Jurkat, Clone E6-1 (cell line): ENCODE measurements at regions not wholly inside any gene's neighbourhood (a gene's known extent, or its start where the extent isn't known, plus 50 kb on each side); places are given as distances from the start of the nearest gene placed in this dataset.

ENCODE experiments used
- DNase-seq: peaks from one replicate; pipeline ENCODE4 v3.0.0-alpha.2; 2011; ENCODE audit warnings: low read depth, low spot score
- H3K4me3 ChIP-seq: 2 replicates; pipeline ENCODE4 v1.5.1; 2011; ENCODE audit warnings: mild to moderate bottlenecking, low read length, control low read depth, moderate library complexity

- H3K4me3 ChIP-seq: no peak overlapping the region
- DNase-seq: no peak
Measured at GRCh38 chr20:39638731-39639130, 676.6 kb downstream of the DHX35 start.

DNA sequence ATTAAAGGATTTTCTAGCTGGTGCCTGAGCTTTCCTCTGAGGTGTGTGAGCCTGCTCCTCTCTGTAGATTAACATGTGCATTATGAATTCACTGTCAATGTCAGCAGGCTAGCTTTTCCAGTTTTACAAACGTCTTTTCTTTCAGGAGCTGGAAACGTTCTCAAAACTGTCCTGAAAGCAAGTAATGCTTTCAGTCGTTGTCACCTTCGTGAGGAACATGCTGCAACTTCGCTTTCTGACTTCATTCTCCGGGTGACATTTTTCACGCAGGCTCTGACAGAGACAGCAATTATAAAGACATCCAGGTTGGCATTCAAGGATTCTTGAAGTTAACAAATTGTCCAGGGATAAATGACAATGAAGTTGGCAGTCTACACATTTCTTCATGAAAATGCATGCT is 671.5 kb downstream of the DHX35 start:
- H3K4me3 ChIP-seq: no peak overlapping the region
- DNase-seq: no peak

DNA sequence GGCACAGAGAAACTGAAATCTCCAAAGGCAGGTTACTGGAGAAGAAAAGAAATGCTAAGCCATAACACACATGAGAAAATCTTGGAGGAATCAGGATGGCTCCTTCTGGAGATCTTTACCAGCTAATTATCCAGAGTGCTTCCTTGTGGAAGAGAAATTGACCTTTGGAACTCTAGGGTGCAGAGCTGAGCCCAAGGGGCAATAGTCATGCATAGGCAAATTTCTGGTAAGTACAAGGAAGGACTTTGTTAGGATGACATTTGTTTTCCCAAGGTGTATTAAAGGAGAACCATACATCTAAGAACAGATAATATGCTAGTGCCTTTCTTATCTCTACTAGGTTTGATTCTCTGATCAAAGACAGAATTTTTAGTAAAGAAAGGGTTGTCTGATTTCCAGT is 670.6 kb downstream of the DHX35 start:
- H3K4me3 ChIP-seq: no peak overlapping the region
- no peak for DNase-seq

DNA sequence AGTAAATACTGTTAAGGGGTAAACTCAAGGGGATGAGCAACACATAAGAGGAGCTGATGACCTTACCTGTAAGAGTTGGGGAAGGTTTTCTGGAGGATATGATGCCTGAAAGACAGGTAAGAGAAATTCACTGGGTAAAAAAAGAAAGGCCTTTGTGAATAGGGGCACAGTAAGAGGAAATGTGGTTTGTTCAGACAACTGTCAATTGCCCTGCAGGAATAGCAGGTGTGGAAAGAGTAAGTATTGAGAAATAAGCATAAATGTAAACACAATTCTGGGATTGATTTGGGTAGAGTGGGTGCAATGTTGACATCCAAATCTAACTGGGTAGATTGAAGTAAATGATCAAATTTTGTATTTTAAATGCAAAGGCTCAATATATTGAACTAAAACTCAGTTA is 670.0 kb downstream of the DHX35 start:
- no peak overlapping the region for H3K4me3 ChIP-seq
- peak; percentile 25 for DNase-seq

GRCh38 chr20:39631557-39631956 is 669.4 kb downstream of the DHX35 start:
- no peak overlapping the region for H3K4me3 ChIP-seq
- no peak for DNase-seq

DNA sequence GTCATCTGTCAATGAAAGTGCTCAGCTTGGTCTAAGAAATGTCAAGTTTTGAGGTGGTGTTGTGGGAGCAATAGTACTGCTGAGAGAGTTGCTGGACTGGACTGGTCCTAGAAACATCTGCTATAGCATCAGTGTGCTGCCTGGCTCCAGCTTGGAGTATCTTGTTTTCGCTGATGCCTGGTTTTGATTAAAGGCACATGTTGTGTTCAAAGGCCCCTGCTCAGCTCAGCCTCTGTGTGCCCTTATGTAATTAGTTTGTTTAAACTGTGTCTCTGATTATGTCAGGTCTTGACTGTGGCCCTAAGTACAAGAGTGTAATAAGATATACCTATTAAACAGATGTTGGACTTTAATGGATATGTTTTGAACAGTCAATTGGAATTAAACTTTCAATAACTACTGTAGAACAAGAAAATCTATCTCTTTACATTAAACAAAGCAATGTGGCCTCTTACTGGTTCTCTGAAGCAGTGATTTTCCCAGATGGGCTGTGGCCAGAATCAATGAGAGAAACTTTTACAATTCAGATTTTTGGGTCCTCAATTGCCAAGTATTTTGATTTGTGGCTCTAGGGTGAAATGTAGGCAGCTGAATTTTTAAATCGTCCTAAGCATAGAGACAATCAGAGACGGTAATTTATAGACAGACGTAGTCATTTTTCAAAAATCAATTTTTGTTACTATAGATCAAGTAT is 668.2 kb downstream of the DHX35 start:
- DNase-seq: no peak
- no peak overlapping the region for H3K4me3 ChIP-seq

GRCh38 chr20:39627765-39628164 is 665.6 kb downstream of the DHX35 start:
- no peak for DNase-seq

GRCh38 chr20:39624316-39624715 is 662.2 kb downstream of the DHX35 start:
- DNase-seq: no peak
- H3K4me3 ChIP-seq: no peak overlapping the region

More at GRCh38 chr20:39627765-39628164, 665.6 kb downstream of the DHX35 start:
- no peak overlapping the region for H3K4me3 ChIP-seq

DNA sequence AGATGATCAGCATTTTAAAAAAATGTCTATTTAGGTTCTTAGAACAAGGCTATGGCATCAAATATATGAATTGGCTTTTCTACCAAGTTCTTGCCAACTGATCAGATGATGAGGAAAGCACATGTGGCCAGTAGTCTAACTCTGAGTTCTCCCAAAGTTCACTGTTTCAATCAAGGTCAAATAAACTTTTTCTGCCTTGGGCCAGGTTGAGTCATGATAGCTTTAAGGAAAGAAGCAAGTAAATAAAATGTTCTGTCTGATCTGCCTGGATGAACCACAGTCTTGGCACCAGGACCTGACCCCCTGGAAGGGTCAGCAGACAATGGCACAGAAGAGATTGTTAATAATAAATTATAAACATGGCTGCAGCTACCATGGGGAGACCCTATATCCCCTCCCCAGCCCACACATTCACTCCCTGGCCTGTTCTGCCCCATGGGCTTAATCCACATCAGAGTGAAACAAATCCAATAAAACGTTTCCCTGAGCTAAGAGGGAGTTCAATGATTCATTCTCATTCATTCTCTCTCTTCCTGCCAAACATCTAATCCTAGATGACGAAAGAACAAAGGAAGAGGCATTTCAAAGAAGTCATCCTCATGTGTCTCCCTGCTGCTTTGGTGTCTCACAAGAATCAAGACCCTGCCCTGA is 661.6 kb downstream of the DHX35 start:
- H3K4me3 ChIP-seq: no peak overlapping the region
- DNase-seq: no peak

DNA sequence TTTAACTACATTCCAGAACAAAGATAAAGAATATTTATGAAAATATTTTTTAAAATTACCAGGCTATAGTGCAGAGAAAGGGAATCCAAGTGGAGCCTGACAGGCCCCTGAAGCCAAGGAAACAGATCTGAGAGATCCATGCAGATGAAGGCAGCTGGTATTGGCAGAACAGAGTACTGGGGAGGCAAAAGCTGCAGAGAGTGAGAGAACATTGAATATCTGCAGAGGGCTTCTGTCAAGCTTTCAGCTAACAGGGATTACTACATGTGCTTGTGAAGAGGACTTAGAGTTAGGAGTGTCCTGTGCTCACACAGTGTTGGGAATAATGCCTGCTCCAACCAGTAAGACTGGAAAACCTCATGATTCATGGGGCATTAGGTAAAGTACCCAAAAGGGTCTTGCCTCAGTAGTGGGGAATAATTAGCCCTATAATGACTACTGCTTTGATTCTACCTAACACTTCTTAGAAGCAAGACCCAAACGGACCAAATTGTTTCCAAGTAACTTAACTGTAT is 657.2 kb downstream of the DHX35 start:
- DNase-seq: no peak
- no peak overlapping the region for H3K4me3 ChIP-seq

DNA sequence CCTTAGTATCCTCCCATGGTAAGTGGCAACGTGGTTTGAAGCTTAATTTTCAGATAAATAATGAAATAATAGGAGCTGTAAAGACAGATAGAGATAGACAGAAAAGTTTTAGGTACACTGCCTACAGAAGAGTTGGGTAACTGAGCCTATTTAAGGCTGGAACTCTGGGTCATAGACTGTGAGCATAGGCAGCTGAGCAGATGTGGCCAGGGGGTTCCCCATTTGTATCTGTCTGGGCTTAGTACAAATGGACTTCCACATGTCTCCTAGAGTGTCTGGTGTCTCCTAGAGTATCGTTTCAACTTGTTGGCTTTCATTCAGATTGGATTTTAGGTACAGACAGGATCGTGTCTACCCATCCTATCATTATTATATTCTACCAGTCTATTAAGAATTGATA is 649.8 kb downstream of the DHX35 start:
- DNase-seq: no peak

DNA sequence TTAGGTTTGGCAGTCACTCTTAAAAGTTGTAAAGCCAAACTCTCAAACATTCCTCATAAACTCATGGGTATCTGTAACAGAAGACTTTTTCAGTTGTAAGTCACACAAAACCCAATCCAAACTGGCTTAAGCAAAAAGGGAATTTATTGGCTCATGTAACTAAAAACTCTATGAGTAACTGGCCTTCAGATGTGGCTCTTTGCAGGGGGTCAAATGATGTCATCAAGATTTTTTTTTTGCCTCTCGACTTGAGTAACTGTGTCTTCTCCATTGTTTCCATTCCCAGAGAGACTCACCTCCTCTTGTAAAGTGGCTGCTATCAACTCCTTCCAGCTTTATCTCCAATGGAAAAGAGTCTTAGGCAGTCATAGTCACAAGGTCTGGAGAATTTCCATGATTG is 645.0 kb downstream of the DHX35 start:
- H3K4me3 ChIP-seq: no peak overlapping the region
- no peak for DNase-seq

More for the DNA sequence above, 649.8 kb downstream of the DHX35 start:
- H3K4me3 ChIP-seq: no peak overlapping the region

DNA sequence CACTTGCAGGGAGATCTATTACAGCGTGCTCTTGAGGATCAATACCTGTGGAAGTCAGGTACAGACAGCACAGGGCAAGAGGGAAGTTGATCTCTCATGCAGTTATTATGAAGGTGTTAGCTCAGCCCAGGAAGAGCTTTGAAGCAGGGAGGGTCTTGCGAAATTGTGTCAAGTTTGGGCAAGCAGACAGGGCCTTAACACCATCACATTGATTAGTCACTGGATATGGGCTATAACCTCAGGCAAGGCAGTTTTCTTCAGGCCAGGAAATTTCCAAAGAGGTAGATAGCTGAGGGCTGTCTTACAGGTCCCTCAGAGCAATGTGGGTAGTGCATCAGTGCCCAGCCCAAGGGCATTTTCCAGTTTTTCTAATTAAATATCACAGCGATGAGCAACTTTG is 643.8 kb downstream of the DHX35 start:
- no peak for DNase-seq
- no peak overlapping the region for H3K4me3 ChIP-seq

- DNase-seq: no peak
- no peak overlapping the region for H3K4me3 ChIP-seq
Measured at GRCh38 chr20:39605361-39605760, 643.2 kb downstream of the DHX35 start.

DNA sequence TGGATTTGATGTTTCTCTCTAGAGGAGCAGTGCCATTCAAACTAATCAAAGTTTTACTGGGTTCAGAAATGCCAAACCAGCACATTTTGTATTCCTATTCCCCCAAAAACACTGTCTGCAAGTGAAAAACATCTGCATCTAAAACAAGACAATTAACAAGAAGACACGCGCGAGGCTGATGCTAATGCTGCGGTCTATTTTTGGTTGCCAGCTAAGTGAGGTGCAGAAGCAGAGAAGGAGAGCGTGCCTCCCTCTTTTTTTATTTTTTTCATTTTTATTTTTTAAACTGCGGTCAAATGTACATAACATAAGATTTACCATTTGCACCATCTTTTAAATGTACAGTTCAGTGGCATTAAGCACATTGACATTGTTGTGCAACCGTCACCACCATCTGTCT is 641.1 kb downstream of the DHX35 start:
- no peak for DNase-seq
- no peak overlapping the region for H3K4me3 ChIP-seq

- no peak for DNase-seq
- no peak overlapping the region for H3K4me3 ChIP-seq
Measured at GRCh38 chr20:39602649-39603048, 640.5 kb downstream of the DHX35 start.

DNA sequence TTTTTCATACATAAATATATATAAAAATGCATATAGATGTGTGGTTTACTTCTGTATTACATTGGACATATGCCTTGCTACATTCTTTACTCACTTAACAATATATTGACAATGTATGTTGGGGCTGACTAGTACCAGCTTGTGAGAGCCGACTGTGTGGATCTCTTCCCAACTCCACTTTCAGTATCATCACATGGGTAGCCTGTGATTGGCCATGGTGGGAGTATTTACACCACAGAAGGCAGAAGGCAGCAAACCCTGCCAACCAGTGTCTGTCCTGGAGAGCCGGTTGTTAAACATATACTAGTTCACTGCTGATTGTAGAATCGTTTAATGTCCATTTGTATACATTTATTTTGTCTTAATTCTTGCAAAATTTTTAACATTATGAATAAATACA is 638.7 kb downstream of the DHX35 start:
- DNase-seq: no peak
- no peak overlapping the region for H3K4me3 ChIP-seq

- H3K4me3 ChIP-seq: no peak overlapping the region
- DNase-seq: no peak
Measured at GRCh38 chr20:39600156-39600555, 638.0 kb downstream of the DHX35 start.

GRCh38 chr20:39596554-39596953 is 634.4 kb downstream of the DHX35 start:
- H3K4me3 ChIP-seq: no peak overlapping the region
- DNase-seq: no peak

- DNase-seq: no peak
- no peak overlapping the region for H3K4me3 ChIP-seq
Measured at GRCh38 chr20:39592371-39592770, 630.2 kb downstream of the DHX35 start.
